HepG2 (cell line): ENCODE measurements at regions not wholly inside any gene's neighbourhood (a gene's known extent, or its start where the extent isn't known, plus 50 kb on each side); places are given as distances from the start of the nearest gene placed in this dataset.

ENCODE experiments used
- KLF15 ChIP-seq: sonication (generic); formaldehyde crosslinking; IDR thresholded peaks from 2 replicates; pipeline ENCODE4 v1.8.1; 2023; ENCODE audit warnings: borderline replicate concordance, mild to moderate bottlenecking, inconsistent platforms, missing genetic modification reagents, mixed read lengths
- SATB2 ChIP-seq: sonication (generic); formaldehyde crosslinking; IDR thresholded peaks from 2 replicates; pipeline ENCODE4 v1.5.0; 2020; ENCODE audit warnings: missing genetic modification reagents

DNA sequence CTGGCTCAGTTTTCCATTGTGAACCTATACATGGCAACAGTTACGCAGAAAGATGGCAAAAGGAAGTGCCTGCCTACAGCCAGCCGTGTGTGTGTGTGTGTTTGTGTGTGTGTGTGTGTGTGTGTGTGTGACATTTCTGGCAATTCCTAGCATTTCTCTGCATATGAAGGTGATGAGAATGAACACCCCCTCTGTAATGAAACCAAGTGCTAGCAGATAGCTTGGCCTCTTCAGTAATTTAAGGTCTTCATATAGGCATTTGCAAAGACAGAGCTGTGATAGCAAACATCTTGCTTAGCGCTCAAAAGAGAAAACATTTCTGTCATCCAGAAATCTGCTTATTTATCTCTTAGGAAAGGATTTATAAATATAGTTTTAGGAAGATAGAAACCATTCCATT, 389.1 kb downstream of the AACS start:
- TF ChIP-seq KLF15 (CRISPR knock-in tag), result no peak
- no peak for TF ChIP-seq SATB2
